ENCODE measurements at regions not wholly inside any gene's neighbourhood (a gene's known extent, or its start where the extent isn't known, plus 50 kb on each side); places are given as distances from the start of the nearest gene placed in this dataset.

DNA sequence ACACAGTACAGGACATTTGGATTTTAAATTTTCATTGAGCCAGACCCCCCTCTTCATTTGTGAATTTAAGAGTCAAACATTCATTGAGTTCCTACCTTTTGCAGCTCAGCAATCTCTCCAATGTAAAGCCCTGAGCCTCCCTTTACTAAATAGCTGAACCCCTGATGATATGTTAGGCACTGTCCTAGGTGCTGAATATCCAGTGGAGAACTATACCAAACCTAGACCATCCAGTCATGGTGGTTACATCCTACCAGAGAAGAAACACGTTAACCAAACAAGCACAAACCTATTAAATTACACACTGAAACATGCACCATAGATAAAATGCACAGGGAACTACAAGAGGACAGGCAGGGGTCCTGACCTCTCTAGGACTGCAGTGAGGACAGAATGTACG is 1585.3 kb upstream of the TMEM132C start:
- no peak overlapping the region for H3K4me3 ChIP-seq (ENCODE audit: low read length in 2 of 2)
- no peak overlapping the region for H3K27ac ChIP-seq (ENCODE audit: low read depth in 1 of 2, low read length in 1 of 2)
- DNase-seq (ENCODE audit: low read depth in 6 of 9, low spot score in 9 of 9): no peak
- 74% methylated on average over 2 of the region's 2 CpGs for WGBS
- no peaks in the 10 kb centered on the region for H3K27me3 ChIP-seq (ENCODE audit: control insufficient read depth in 2 of 2, insufficient read depth in 1 of 2, low read length in 1 of 2)
- no peaks in the 10 kb centered on the region for H3K4me1 ChIP-seq (ENCODE audit: control insufficient read depth in 2 of 2, insufficient read depth in 2 of 2, low read length in 2 of 2)
- H3K36me3 ChIP-seq (ENCODE audit: control insufficient read depth in 2 of 2, insufficient read depth in 2 of 2, low read length in 1 of 2): no peaks in the 10 kb centered on the region
- H3K9me3 ChIP-seq (ENCODE audit: control insufficient read depth in 2 of 2, insufficient read depth in 1 of 2, low read length in 1 of 2): no peaks in the 10 kb centered on the region

DNA sequence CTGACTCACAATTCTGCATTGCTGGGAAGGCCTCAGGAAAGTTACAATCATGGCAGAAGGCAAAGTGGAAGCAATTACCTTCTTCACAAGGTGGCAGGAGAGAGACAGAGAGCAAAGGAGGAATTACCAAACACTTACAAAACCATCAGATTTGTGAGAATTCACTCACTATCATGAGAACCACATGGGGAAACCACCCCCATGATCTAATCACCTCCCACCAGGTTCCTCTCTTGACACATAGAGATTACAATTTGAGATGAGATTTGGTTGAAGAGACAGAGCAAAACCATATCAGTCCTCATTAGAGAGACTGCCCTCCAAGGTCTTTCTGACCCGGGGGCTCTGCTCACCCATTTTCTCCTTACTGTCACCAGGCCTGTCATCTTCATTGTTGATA is 1582.3 kb upstream of the TMEM132C start:
- WGBS: 96% methylated on average over 1 of the region's 1 CpG

DNA sequence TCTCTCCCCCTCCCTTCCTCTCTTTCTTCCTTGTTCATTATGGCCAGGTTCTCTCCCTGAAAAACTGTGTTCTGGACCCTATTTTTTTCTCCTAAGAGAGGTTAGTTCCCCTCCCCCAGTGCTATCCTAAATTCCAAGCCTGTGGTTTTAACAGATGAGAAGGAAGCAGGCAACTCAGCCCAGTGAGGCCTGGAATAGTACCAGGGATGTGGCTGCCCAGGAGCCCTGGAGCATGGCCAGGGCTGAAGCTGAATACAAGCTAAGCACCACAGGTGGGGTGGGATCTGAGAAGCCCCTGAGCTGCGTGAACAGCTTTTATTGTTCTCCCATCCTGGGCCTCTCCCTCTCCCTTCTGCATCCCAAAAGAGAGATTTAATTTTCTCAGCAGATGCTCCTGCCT is 1581.3 kb upstream of the TMEM132C start:
- no peak for DNase-seq (ENCODE audit: low read depth in 6 of 9, low spot score in 9 of 9)
- no peaks in the 10 kb centered on the region for H3K9me3 ChIP-seq (ENCODE audit: control insufficient read depth in 2 of 2, insufficient read depth in 1 of 2, low read length in 1 of 2)
- no peaks in the 10 kb centered on the region for H3K27me3 ChIP-seq (ENCODE audit: control insufficient read depth in 2 of 2, insufficient read depth in 1 of 2, low read length in 1 of 2)
- H3K36me3 ChIP-seq (ENCODE audit: control insufficient read depth in 2 of 2, insufficient read depth in 2 of 2, low read length in 1 of 2): no peaks in the 10 kb centered on the region
- no peak overlapping the region for H3K27ac ChIP-seq (ENCODE audit: low read depth in 1 of 2, low read length in 1 of 2)
- WGBS: 52% methylated on average over 1 of the region's 1 CpG
- no peak overlapping the region for H3K4me3 ChIP-seq (ENCODE audit: low read length in 2 of 2)
- H3K4me1 ChIP-seq (ENCODE audit: control insufficient read depth in 2 of 2, insufficient read depth in 2 of 2, low read length in 2 of 2): no peaks in the 10 kb centered on the region

More for the DNA sequence above, 1582.3 kb upstream of the TMEM132C start:
- no peaks in the 10 kb centered on the region for H3K27me3 ChIP-seq (ENCODE audit: control insufficient read depth in 2 of 2, insufficient read depth in 1 of 2, low read length in 1 of 2)
- H3K36me3 ChIP-seq (ENCODE audit: control insufficient read depth in 2 of 2, insufficient read depth in 2 of 2, low read length in 1 of 2): no peaks in the 10 kb centered on the region
- DNase-seq (ENCODE audit: low read depth in 6 of 9, low spot score in 9 of 9): no peak
- no peaks in the 10 kb centered on the region for H3K9me3 ChIP-seq (ENCODE audit: control insufficient read depth in 2 of 2, insufficient read depth in 1 of 2, low read length in 1 of 2)
- no peak overlapping the region for H3K4me3 ChIP-seq (ENCODE audit: low read length in 2 of 2)
- no peak overlapping the region for H3K27ac ChIP-seq (ENCODE audit: low read depth in 1 of 2, low read length in 1 of 2)
- H3K4me1 ChIP-seq (ENCODE audit: control insufficient read depth in 2 of 2, insufficient read depth in 2 of 2, low read length in 2 of 2): no peaks in the 10 kb centered on the region

DNA sequence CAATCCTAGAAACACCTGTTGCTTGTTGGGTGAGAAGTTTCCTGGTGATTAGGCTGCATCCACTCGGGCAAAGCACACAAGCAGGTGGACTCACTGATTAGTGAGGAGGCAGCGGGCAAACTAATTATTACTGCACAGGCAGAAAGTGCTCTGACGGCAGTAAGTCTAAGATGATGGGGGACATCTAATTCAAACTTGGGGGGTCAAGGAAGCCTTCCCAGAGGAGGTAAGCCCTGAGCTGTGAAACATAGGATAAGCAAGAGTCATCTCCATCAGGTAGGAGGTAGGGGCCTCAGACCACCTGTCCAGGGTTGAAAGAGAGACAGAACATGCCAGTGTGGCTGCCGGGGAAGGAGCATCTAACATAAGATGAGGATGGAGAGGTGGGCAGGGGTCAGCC is 1578.4 kb upstream of the TMEM132C start:
- H3K36me3 ChIP-seq (ENCODE audit: control insufficient read depth in 2 of 2, insufficient read depth in 2 of 2, low read length in 1 of 2): no peaks in the 10 kb centered on the region
- 92% methylated on average over 4 of the region's 4 CpGs for WGBS
- no peaks in the 10 kb centered on the region for H3K4me1 ChIP-seq (ENCODE audit: control insufficient read depth in 2 of 2, insufficient read depth in 2 of 2, low read length in 2 of 2)

DNA sequence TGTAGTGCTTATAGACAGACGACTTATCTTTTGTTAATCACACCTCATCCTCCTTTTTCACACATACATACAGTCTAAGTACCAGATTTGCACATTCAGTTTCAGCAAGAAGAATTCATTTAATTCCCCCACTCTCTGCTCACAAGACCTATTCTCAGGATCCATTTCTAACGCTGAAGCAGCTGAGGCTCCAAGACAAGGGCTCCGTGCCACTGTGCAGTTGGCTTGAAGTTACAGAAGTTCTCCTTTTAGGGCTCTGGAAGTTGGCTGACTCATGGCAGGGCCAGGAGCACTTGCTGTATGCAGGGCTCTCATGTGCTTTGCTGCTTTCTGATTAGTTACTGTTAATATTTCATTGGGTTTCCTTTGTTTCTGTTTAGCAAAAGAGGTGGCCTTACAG is 1566.9 kb upstream of the TMEM132C start:
- no peak overlapping the region for H3K27ac ChIP-seq (ENCODE audit: low read depth in 1 of 2, low read length in 1 of 2)
- no peak for DNase-seq (ENCODE audit: low read depth in 6 of 9, low spot score in 9 of 9)
- WGBS: 95% methylated on average over 3 of the region's 3 CpGs
- no peaks in the 10 kb centered on the region for H3K9me3 ChIP-seq (ENCODE audit: control insufficient read depth in 2 of 2, insufficient read depth in 1 of 2, low read length in 1 of 2)
- no peak overlapping the region for H3K4me3 ChIP-seq (ENCODE audit: low read length in 2 of 2)
- H3K36me3 ChIP-seq (ENCODE audit: control insufficient read depth in 2 of 2, insufficient read depth in 2 of 2, low read length in 1 of 2): no peaks in the 10 kb centered on the region
- H3K4me1 ChIP-seq (ENCODE audit: control insufficient read depth in 2 of 2, insufficient read depth in 2 of 2, low read length in 2 of 2): no peaks in the 10 kb centered on the region
- H3K27me3 ChIP-seq (ENCODE audit: control insufficient read depth in 2 of 2, insufficient read depth in 1 of 2, low read length in 1 of 2): no peaks in the 10 kb centered on the region

More for the DNA sequence above, 1578.4 kb upstream of the TMEM132C start:
- H3K27me3 ChIP-seq (ENCODE audit: control insufficient read depth in 2 of 2, insufficient read depth in 1 of 2, low read length in 1 of 2): no peaks in the 10 kb centered on the region
- H3K4me3 ChIP-seq (ENCODE audit: low read length in 2 of 2): no peak overlapping the region
- H3K27ac ChIP-seq (ENCODE audit: low read depth in 1 of 2, low read length in 1 of 2): no peak overlapping the region
- DNase-seq (ENCODE audit: low read depth in 6 of 9, low spot score in 9 of 9): no peak
- no peaks in the 10 kb centered on the region for H3K9me3 ChIP-seq (ENCODE audit: control insufficient read depth in 2 of 2, insufficient read depth in 1 of 2, low read length in 1 of 2)

DNA sequence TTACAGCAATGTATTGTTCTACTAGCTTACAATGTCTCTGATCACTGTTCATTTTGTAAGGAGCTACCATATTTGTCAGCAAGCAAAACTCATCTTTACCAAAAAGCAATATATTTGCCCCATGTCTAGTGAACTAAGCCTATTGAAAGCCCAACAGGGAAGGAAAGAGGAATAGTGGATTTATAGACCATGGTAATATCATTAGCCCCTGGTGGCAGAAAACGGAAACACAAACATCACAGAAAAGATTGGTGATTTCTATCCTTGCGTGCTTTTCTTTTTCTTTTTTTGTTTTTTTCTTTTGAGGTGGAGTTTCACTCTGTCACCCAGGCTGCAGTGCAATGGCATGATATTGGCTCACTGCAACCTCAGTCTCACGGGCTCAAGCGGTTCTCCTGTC is 1562.4 kb upstream of the TMEM132C start:
- no peak for DNase-seq (ENCODE audit: low read depth in 6 of 9, low spot score in 9 of 9)
- Histone ChIP-seq H3K4me1 (ENCODE audit: control insufficient read depth in 2 of 2, insufficient read depth in 2 of 2, low read length in 2 of 2) (no peaks in the 10 kb centered on the region), H3K36me3 (ENCODE audit: control insufficient read depth in 2 of 2, insufficient read depth in 2 of 2, low read length in 1 of 2) (no peaks in the 10 kb centered on the region), H3K4me3 (ENCODE audit: low read length in 2 of 2) (no peak overlapping the region), H3K27me3 (ENCODE audit: control insufficient read depth in 2 of 2, insufficient read depth in 1 of 2, low read length in 1 of 2) (no peaks in the 10 kb centered on the region), H3K27ac (ENCODE audit: low read depth in 1 of 2, low read length in 1 of 2) (no peak overlapping the region), H3K9me3 (ENCODE audit: control insufficient read depth in 2 of 2, insufficient read depth in 1 of 2, low read length in 1 of 2) (no peaks in the 10 kb centered on the region)
- WGBS: 76% methylated on average over 4 of the region's 4 CpGs

DNA sequence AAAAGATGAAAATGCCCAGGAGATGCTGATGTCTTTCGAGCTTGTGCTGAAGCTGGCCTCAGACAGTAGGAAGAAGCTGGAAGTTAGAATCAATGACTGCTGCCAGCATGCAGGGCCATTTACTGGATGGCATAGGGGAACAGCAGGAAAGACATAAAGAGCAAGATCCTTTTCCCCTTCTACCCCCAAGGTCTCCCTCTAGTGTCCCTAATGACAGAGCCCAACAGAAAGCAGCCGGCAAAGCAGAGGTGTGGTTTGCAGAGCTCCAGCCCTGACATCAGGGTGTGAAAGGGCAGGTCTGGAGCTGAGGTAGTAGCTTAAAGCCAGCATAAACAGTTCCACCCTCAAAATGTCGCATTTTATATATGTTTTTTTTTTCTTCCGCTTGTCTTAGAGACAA is 1560.7 kb upstream of the TMEM132C start:
- H3K4me3 ChIP-seq (ENCODE audit: low read length in 2 of 2): no peak overlapping the region
- no peaks in the 10 kb centered on the region for H3K36me3 ChIP-seq (ENCODE audit: control insufficient read depth in 2 of 2, insufficient read depth in 2 of 2, low read length in 1 of 2)
- DNase-seq (ENCODE audit: low read depth in 6 of 9, low spot score in 9 of 9): no peak
- WGBS: 37% methylated on average over 4 of the region's 4 CpGs
- no peak overlapping the region for H3K27ac ChIP-seq (ENCODE audit: low read depth in 1 of 2, low read length in 1 of 2)
- H3K27me3 ChIP-seq (ENCODE audit: control insufficient read depth in 2 of 2, insufficient read depth in 1 of 2, low read length in 1 of 2): no peaks in the 10 kb centered on the region
- no peaks in the 10 kb centered on the region for H3K9me3 ChIP-seq (ENCODE audit: control insufficient read depth in 2 of 2, insufficient read depth in 1 of 2, low read length in 1 of 2)
- H3K4me1 ChIP-seq (ENCODE audit: control insufficient read depth in 2 of 2, insufficient read depth in 2 of 2, low read length in 2 of 2): no peaks in the 10 kb centered on the region

DNA sequence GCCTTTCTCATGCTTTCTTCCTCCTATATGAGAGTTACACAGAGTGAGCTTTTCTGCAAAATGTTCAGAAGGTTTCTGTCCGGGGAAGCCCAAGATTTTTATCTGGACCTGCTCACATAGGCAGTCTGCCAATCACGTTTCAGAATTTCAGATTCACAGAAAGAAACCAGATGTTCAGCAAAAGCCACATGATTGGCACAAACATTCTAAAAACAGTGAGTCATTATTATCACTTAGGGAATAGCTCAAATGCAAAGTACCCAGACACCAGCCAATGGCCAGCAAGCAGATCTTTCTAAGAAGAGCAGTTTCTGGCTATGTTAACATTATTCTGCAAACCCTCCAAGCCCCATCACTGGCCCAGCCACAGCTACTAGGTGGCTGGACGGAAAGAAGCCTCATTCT is 1558.5 kb upstream of the TMEM132C start:
- no peak overlapping the region for H3K27ac ChIP-seq (ENCODE audit: low read depth in 1 of 2, low read length in 1 of 2)
- 60% methylated on average over 3 of the region's 3 CpGs for WGBS
- no peaks in the 10 kb centered on the region for H3K36me3 ChIP-seq (ENCODE audit: control insufficient read depth in 2 of 2, insufficient read depth in 2 of 2, low read length in 1 of 2)
- DNase-seq (ENCODE audit: low read depth in 6 of 9, low spot score in 9 of 9): no peak
- no peaks in the 10 kb centered on the region for H3K27me3 ChIP-seq (ENCODE audit: control insufficient read depth in 2 of 2, insufficient read depth in 1 of 2, low read length in 1 of 2)
- H3K4me3 ChIP-seq (ENCODE audit: low read length in 2 of 2): no peak overlapping the region
- no peaks in the 10 kb centered on the region for H3K4me1 ChIP-seq (ENCODE audit: control insufficient read depth in 2 of 2, insufficient read depth in 2 of 2, low read length in 2 of 2)
- H3K9me3 ChIP-seq (ENCODE audit: control insufficient read depth in 2 of 2, insufficient read depth in 1 of 2, low read length in 1 of 2): no peaks in the 10 kb centered on the region

DNA sequence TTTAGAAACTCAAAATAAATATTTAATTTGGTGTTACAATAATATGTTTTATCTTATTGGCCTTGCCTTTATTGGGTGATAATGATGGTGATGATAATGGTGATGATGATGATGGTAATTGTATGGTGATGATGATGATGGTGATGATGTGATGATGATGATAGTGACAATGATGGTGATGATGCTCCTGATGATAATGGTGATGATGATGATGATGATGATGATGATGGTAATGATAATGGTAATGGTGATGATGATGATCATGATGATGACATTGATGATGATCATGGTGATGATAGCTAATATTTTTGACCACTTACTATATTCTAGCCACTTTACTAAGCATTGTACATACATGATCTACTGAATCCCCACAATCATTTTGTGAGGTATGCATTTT is 1548.6 kb upstream of the TMEM132C start:
- Histone ChIP-seq H3K27me3 (ENCODE audit: control insufficient read depth in 2 of 2, insufficient read depth in 1 of 2, low read length in 1 of 2) (no peaks in the 10 kb centered on the region), H3K36me3 (ENCODE audit: control insufficient read depth in 2 of 2, insufficient read depth in 2 of 2, low read length in 1 of 2) (no peaks in the 10 kb centered on the region), H3K9me3 (ENCODE audit: control insufficient read depth in 2 of 2, insufficient read depth in 1 of 2, low read length in 1 of 2) (no peaks in the 10 kb centered on the region), H3K4me1 (ENCODE audit: control insufficient read depth in 2 of 2, insufficient read depth in 2 of 2, low read length in 2 of 2) (no peaks in the 10 kb centered on the region), H3K4me3 (ENCODE audit: low read length in 2 of 2) (no peak overlapping the region), H3K27ac (ENCODE audit: low read depth in 1 of 2, low read length in 1 of 2) (no peak overlapping the region)
- no peak for DNase-seq (ENCODE audit: low read depth in 6 of 9, low spot score in 9 of 9)
